ENCODE measurements at regions not wholly inside any gene's neighbourhood (a gene's known extent, or its start where the extent isn't known, plus 50 kb on each side); places are given as distances from the start of the nearest gene placed in this dataset.
A peak's percentile ranks its signal among the peaks of the same experiment; 100 is the strongest.

DNA sequence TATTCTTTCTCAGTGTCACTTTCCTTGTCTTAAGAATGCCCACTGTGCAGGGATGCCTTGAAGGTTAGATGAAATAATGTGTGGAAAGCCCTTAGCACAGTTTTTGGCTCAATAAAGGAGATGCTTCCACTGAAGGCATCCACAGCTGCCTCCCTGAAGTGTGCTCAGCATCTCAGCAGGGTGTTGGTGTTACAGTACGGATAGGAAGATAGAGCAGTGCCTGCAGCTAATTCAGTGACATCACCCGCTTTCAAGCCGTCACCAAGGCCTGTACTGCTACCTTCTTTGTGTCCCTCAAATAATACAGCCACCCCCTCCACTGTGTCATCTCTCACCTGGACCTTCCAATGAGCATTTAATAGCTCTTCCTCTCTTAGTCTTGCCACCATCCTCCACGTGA lies 59.0 kb downstream of the NDUFS5 start:
- no peak for DNase-seq (ENCODE audit: low read depth in 2 of 2)

DNA sequence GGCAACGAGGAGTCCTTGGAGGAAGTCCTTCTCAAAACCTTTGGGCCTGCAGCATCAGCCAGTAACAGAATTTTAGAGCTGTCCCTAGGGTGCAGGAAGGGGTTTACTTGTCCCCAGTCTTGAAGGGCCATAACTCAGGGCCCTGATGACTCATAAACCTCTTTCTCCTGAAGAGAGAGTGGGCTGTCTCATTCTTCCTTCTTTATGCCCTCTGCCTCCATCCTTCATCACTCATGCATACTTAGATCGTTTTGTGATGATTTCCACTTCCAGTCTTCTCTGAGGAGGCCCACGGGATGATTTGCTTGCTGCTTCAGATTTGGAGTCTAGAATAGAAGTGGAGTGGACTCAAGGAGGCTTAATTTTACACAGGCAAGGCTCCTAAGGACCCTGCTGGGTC lies 60.2 kb downstream of the NDUFS5 start:
- no peak for DNase-seq (ENCODE audit: low read depth in 2 of 2)

- DNase-seq (ENCODE audit: low read depth in 2 of 2), result no peak
Observed at GRCh38 chr1:39086865-39087409, 60.8 kb downstream of the NDUFS5 start.

- DNase-seq (ENCODE audit: low read depth in 2 of 2), result no peak
Observed at GRCh38 chr1:39087435-39087834, 61.3 kb downstream of the NDUFS5 start.

DNA sequence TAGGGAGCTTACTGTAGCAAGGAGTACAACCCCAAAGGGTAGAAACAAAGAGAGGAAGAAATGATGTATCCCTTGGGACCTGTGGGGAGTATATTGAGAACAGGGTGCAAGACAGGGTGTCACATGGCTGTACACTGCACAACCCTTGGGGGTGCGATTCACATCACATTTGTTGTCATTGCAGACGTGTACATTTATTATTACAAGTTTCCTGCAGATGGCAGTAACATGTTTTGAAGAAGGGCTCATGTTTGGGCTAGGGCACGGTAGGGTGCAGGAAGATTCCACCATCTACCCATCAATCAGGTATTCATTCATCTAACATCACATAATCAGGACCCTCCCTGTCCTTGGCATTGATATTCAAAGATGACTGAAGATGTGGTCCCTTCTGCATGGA lies 62.5 kb downstream of the NDUFS5 start:
- DNase-seq (ENCODE audit: low read depth in 2 of 2), result no peak

DNA sequence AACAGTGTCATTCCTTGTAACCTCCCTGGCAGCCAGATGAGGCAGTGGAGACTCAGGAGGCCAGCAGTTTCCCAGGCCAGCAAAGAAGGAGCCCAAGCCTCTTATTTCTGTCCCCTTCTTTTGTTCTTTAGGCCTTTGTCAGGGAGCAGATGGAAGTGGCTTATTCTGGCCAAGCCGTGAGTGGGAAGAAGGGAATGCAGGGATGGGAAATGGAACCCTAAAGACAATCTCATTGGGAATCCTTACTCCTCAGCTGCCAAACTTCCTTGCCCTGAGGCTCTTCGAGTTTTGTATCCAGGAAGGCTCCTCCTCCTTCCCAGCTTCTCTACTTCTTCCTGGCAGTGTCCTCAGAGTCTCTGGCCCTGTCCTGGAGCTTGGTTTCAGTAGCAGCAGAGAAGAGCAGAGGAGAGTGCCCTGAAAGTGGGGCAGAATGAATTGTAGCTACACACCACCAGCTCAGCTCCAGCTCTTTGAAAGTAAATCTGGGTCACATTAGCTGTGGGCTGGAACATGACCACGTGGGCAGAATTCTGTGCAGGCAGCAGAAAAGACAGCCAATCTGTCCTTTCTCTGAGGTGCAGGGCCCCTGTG lies 63.9 kb downstream of the NDUFS5 start:
- DNase-seq (ENCODE audit: low read depth in 2 of 2), result no peak

- DNase-seq (ENCODE audit: low read depth in 2 of 2), result no peak
Observed at GRCh38 chr1:39090757-39091380, 64.7 kb downstream of the NDUFS5 start.

DNA sequence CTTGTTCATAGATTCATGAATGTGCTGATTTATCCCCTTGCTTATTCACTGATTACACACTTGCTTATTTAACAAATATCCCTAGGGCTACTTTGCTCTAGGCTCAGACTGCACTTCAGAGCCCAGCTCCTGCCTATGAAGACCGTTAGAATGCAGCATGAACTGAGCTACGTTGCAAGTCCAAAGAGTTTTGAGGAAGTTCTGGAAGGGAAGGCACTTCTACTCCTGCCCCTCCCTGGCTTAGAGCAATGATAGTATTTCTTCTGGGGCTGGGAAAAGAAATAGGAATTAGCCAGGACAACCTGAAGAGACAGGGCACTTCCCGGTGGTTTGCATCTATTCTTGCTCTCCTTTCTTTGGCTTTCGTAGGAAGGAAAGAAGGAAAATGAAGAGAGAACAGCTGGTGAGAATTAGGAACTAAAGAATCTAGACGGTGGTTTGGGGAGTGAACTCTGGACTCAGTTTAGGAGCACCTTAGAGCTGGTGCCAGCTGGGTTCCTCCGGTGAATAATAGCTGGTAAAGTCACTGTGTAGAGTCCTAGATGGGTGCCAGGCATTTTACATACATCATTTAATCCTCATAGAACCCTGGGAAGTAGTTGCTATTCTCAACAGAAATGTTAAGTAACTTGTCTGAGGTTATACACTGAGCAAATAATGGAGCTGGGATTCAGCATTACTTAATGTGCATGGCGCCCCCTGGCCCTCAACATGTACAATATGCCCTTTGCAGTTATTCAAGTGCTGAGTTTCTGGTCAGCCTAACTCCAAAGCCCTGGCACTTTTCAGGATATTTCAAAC lies 65.9 kb downstream of the NDUFS5 start:
- no peak for DNase-seq (ENCODE audit: low read depth in 2 of 2)

- DNase-seq (ENCODE audit: low read depth in 2 of 2), result no peak
Observed at GRCh38 chr1:39094685-39095084, 68.5 kb downstream of the NDUFS5 start.

- DNase-seq (ENCODE audit: low read depth in 2 of 2), result no peak
Observed at GRCh38 chr1:39098546-39099250, 72.5 kb downstream of the NDUFS5 start.

GRCh38 chr1:39102537-39103327 lies 76.6 kb downstream of the NDUFS5 start:
- DNase-seq (ENCODE audit: low read depth in 2 of 2), result no peak

GRCh38 chr1:39103328-39104157 lies 77.4 kb downstream of the NDUFS5 start:
- no peak for DNase-seq (ENCODE audit: low read depth in 2 of 2)

DNA sequence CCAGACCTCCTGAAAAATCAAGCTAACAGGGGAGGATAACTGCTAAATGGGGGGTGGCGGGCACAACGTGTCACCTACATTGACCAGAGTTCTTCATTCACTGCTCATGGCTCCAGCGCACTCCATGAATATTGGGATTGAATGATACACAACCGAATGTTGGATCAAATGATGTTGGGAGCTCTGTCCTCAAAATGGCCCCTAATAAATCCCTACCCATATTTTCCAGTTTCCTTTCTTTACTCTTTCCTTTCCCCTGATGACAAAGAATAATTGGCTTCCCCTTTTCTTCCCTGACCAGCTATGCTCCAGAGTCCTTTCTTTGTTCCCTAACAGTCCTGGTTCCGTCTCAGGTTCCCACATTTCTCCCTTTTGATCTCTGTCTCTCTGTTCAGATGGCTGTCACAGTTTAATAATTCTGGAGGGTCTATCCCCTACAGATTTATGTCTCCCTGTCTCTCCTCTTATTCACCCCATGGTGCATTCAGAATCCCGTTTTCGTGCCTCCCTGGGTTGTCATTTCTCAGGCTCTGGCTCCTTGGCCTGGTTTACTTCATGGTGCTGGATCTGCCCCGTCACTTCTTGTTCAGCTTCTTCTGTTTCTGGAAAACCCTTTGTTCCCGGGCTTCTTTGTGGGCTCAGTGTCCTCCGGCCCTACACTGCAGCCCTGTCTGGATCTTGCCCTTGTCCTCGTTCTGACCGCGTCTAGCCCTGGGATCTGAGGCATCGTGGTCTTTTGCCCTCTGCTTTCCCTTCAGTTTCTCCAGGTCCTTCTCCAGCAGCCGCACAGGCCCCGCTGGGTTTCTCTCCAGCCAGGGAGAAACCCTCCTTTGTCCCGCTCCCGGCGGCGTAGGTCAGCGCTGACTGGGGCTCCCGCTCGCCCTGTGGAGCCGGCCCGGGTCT lies 78.3 kb downstream of the NDUFS5 start:
- no peak for DNase-seq (ENCODE audit: low read depth in 2 of 2)

DNA sequence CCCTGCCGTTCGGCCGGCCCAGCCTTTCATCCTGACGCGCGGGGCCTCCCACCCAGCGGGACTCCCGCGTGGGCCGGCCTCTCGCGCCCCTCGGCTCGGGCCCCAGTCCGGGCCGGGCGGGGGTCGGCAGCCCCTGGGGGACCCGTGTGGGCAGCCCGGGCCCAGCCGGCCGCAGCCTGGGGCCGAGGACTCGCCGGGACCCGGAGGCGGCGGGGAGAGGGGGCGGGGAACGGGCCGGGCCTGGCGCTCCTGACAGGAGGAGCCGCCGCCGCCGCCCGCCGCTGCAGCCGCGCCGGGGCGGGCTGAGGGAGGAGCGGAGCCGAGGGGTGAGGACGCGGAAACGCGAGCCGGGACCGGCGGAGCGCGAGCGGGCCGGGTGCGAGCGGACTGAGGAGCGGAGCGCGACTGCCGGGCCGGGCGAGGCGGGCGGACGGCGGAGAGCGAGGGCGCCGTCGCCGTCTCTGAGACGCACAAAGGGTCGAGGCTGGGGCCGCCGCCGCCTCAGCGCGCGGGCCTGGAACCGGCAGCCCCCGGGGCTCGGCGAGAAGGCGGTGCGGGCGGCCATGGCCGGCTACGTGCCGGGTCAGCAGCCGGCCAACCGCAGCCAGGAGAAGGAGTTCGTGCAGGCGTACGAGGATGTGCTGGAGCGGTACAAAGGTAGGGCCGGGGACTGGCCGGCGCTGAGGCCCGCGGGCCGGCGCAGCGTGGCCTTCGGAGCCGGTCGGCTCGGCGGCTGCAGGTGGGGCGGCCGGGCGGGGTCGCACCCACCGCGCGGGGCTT lies 79.1 kb downstream of the NDUFS5 start:
- DNase-seq (ENCODE audit: low read depth in 2 of 2), result peak in 1 of 2 donors; percentile 38

DNA sequence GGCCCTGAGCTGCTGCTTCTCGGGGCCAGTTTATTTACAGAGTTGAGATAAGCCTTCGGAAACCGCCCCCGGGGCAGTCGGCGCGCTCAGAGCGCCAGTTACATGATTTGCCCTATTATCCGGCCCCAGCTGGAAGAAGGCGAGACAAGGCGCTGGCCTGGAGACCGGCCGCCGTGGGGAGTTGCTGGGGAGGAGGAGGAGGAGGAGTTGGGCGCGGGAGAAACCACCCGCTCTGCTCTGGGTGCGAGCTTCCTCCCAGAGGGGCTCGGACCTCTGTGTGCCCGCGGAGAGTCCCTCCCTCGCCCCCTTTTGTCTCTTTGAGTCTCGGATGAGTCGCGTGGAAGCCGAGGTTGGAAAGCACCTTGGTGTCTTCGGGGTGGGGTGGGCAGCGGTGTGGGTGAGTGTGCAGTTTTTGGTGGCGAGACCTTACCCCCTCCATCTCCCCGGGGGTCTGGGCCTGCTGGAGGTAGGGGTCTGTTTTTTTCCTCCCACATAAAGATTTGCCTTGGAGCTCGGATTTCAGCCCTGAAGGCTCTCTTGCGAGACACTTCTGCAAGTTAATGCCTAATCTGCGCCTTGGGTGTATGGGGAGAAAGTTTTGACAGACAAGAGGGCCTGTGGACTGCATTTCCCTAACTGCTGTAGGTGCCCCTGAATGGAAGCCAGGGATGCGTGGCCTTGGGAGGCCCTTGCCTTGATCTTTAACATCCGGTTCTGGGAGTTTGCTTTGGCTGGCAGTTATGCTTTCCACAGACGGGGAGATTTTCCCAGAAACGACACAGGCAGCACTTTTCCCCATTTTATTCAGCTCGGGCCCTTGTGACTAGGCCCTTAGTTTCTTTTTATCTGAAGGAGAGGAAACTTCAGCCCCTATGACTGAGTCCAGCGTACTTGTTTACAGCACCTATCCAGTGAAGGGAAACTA lies 80.0 kb downstream of the NDUFS5 start:
- no peak for DNase-seq (ENCODE audit: low read depth in 2 of 2)

GRCh38 chr1:39106801-39107327 lies 80.7 kb downstream of the NDUFS5 start:
- DNase-seq (ENCODE audit: low read depth in 2 of 2), result no peak

All from stimulated activated CD8-positive, alpha-beta memory T cell treated with anti-CD3 and anti-CD28 coated beads, Interleukin-7, amount 100 ng/mL, for 1 hour (primary cell).